ENCODE measurements at regions not wholly inside any gene's neighbourhood (a gene's known extent, or its start where the extent isn't known, plus 50 kb on each side); places are given as distances from the start of the nearest gene placed in this dataset.

- TF ChIP-seq CTCF (IDR thresholded peaks at IDR 0.05; ENCODE audit: low read depth, low read length) (peak; percentile 38), EZH2phosphoT487 (IDR thresholded peaks at IDR 0.05; ENCODE audit: low read depth) (no peak)
Measured at GRCh38 chr17:5838661-5839300, 231.4 kb upstream of the WSCD1 start.
